GM21515 (cell line): ENCODE measurements at regions not wholly inside any gene's neighbourhood (a gene's known extent, or its start where the extent isn't known, plus 50 kb on each side); places are given as distances from the start of the nearest gene placed in this dataset.
"Not testable (repeated sequence)": the region's sequence is repeated elsewhere in the genome, so short reads cannot be mapped to it uniquely, and the experiment has no call there.

ENCODE experiments used
- ATAC-seq: cut with Tn5 transposase; IDR thresholded peaks from one replicate; pipeline ENCODE4 v1.9.1; 2021; ENCODE audit not compliant: unreplicated experiment

DNA sequence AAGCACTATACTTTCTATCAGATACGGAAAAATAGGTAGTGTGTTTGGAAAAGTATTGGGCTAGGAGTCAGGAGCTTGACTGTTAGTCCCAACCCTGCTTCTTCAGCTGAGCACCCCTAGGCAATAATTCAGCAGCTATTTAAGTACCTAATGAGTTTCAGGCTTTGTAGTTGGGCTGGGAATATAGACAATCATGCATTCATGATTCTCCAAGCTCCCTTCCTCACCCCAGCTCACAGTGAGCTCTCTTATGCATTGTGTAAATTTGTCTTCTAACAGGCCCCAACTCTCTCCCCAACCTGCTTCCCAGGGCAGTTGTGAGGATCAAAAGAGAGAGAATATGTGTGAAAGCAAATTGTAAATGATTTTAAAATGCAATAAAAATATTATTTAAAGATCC is 201.2 kb downstream of the MSX2 start:
- ATAC-seq, result no peak

DNA sequence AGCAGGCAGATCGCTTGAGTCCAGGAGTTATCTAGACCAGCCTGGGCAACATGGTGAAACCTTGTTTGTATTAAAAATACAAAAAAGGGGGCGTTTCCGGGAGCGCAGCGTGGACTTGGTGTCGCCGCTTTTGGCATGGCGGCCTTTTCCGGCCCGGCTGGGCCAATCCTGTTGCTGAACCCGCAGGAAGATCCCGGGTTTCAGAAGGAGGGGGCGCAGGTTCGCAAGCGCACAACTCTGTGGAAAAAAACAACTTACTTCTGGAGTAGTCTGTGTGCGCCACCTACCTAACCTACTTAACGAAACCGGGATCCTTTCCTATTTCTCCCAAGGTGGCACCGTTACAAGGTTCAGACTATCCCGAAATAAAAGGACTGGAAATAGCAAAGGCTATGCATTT is 198.6 kb downstream of the MSX2 start:
- ATAC-seq, result no peak

DNA sequence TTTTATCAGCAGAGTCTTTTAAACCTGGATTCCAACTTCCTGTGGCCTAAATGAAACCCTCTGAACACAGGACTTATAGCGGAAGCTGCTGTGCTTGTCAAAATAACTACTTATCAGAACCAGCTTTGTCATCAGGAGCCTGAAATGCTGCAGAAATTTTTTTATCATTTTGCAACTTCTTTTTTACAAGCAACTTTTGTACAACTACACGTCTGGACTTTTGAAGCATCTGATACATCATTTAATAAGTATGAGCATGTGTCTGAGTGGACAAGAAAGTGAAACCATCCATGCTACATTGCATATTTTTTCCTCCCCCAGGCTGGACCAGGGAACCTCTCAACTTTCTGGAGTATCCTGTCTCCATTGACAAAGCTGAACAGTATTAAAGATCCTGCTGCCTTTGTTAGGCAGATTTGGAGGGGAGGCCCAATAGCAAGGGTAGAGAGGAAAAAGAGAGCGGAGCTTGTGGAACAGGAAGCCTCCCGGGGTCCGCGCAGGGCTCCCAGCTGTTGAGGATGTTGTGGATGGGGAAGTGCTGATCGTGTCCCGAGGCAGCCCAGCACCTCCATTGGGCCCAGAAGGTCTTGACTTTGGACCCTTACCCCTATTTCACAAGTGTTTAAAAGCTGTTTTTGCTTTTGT is 196.6 kb downstream of the MSX2 start:
- ATAC-seq, result no peak

DNA sequence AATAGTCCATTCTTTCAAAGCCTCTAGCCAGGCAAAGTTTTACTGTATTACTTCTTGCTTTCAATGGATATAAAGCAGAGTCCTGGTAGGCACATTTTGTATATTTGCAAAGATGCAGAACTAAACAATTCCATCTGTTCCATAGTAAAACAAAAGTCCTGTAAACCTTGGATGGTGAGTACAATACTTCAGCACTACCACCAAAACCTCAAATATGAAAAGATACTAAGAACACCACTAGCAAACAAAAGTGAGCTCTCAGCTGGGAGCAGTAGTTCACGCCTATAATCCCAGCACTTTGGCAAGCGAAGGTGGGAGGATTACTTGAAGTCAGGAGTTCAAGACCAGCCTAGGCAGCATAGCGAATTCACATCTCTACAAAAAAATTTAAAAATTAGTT is 195.0 kb downstream of the MSX2 start:
- no peak for ATAC-seq

DNA sequence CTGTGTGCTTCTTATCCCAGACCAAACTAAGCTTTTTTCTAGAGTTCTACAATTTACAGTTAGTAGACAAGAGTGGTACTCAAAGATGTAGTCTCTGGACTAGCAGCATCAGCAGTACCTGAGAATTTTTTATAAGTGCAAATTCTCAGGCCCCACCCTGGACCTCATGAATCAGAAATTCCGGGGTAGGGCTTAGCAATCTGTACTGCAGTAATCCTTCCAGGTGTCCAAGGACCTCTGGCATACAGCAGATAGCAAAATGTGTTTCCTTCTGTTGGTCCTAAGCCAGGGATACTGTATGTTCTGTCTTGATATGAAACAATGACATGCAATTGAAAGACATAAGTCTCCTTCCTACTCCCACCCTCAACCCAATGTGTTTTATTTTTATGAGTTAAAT is 194.3 kb downstream of the MSX2 start:
- no peak for ATAC-seq

DNA sequence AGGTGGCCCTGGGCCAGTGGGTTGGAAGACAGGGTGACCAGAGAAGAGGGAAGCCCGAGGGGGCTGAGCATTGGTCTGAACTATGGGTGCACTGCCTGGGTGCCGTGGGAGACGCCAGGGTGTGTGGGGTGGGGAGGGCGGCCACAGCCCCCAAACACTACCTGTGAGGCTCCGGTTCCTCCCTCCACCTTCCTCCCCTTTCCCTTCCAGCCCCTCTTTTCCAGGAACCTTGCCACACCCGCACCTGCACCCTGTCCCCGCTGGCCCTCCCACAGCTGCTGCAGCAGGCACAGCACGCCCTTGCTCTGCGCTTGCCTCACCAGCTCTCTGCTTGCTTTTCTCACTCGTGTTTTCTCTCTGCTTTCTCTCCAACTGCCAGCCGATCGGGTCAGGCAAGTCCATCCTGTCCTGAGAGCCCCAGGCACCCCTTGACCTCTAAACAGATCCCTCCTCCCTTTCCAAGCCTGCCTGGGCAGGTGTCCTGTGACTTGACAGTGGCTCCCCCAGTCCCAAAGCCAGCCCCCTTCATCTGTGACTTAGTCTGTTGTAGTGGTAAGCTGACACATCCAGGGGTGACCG is 193.7 kb downstream of the MSX2 start:
- no peak for ATAC-seq

DNA sequence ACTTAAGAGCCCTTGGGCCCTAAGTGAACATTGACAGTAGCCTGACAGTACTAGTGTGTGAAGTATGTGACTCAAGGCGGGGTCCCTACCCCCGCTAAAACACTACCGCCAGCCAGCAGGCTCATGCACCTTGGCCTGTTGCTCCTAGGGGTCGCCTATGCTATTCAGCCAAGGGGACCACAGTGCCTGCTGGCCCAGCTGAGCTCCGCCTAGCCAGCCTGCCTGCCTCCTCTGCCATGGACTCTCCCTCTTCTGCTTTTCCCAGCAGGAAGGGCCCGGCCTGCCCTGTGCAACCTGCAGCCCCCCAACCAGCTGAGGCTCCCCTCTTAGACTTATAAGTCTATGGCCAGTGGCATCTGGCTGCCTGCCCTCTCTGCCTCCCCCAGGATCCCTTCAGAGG is 193.1 kb downstream of the MSX2 start:
- ATAC-seq, result not testable (repeated sequence)

DNA sequence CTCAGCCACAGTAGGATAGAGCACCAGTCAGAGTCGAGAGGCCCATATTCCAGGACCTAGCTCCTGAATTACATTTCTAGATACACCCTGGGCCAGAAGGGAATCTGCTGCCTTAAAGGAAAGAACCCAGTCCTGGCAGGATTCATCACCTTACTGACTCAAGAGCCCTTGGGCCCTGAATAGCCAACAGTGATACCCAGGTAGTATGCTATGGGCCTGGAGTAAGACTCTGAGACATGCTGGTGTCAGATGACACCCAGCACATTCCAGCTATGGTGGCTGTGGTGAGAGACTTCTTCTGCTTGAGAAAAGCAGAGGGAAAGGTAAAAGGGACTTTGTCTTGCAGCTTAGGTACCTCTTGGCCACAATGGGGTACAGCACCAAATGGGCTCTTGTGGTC is 192.5 kb downstream of the MSX2 start:
- not testable (repeated sequence) for ATAC-seq

DNA sequence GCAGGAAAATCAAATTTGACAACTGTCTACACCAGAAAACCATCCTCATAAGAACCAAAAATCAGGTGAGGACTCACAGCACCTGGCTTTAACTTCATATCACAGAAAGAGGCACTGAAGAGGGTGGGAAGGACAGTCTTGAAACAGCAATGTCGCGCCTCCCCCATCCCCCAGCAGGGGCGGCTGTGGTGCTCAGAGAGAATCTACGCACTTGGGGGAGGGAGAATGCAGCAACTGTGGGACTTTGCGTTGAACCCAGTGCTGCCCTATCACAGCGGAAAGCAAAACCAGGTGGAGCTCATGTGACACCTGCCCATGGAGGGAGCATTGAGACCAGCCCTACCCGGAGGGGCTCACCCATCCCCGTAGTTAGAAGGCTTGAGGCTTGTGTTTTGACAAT is 191.8 kb downstream of the MSX2 start:
- no peak for ATAC-seq

DNA sequence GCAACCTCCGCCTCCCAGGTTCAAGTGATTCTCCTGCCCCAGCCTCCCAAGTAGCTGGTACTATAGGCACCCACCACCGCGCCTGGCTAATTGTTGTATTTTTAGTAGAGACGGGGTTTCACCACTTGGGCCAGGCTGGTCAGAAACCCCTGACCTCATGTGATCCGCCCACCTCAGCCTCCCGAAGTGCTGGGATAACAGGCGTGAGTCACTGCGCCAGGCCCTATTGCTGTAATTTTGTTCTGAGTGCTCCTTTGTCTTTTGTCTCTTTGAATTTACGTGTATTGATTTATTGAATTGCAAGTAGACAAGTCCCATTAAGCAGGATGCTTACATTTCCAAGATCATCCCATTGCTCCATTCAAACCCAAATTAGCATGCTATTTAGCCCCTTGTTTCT is 186.7 kb downstream of the MSX2 start:
- no peak for ATAC-seq

DNA sequence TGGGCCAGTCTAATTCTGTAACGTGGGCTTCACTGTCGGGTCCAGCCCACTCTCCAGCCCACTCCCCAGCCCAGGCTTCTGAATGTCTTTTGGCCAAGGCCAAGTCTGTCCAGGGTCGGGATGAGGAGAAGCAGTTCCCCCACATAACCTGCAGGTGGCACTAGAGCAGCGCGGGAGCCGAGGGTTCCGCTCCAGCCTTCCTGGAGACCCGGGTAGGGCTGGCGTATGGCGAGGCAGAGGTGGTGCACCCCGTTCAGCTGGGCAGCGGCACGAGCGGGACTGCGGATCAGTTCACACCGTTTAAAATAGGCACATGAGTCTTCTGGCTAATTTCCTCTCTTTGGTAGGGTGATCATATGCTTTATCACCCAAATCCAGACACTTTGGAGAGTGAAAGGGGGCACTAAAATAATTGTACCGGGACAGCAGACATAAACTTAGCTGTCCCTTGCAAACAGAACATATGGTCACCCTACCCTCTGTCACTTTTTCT is 185.9 kb downstream of the MSX2 start:
- peak; percentile 93 for ATAC-seq

DNA sequence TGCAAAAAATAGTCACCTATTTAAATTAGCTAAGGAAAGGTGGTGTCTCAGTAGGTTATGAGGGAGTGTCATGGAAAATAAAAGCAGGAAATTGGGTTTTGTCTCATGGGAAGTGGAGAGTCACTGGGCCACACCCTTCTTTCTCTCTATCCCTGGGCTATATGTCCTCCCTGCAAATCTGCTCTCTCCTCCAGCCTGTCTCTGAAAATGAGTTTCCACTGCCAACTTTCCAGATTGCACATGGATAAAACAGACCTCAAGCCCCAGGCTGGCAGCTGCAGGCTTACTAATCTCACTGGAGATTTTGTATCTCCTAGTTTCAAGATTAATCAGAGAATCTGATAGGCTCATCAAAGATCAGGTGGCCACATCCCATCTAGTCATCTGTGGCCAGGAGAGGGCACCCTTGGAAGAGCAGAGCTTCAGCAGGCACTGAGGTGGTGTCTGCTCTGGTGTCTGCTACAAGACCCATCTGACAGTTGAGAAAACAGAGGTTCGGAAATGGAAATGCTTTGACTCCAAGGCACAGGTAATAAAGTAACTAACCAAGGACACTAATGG is 178.9 kb downstream of the MSX2 start:
- ATAC-seq, result no peak

DNA sequence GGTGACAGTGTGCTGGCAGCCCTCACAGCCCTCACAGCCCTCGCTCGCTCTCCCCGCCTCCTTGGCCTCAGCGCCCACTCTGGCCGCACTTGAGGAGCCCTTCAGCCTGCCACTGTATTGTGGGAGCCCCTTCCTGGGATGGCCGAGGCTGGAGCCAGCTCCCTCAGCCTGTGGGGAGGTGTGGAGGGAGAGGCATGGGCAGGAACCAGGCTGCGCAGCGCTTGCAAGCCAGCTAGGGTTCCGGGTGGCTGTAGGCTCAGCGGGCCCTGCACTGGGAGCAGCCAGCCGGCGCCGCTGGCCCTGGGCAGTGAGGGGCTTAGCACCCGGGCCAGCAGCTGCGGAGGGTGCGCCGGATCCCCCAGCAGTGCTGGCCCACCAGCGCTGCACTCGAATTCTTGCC is 177.0 kb downstream of the MSX2 start:
- ATAC-seq, result no peak

DNA sequence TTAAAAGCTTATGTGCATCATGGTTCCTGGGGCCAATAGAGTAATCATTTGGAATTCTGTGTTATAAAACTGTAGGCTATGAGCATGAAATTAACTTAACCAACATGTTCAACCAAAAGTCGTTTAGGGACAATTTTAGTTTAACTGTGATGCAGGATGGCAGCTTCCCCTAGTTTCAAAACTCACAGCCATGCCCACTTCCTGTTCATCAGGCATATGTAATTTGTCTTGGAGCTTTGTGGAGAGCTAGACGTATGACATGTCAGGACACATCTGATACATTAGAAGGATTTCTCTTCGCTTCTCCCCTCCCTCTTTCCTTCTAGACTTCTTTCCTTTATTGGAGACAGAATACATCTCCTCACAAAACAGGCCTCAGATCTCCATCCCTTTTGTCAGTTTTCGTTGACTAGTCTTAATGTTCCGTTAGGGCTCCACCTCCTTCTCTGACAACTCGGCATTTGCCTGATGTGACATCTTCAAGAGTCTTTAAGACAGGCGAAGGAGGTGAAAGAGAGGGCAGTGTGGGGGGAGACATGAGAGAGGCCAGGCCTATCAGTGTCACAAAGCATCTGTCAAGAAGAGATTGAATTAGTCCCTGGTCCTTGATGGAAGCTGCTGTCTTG is 176.0 kb downstream of the MSX2 start:
- no peak for ATAC-seq

DNA sequence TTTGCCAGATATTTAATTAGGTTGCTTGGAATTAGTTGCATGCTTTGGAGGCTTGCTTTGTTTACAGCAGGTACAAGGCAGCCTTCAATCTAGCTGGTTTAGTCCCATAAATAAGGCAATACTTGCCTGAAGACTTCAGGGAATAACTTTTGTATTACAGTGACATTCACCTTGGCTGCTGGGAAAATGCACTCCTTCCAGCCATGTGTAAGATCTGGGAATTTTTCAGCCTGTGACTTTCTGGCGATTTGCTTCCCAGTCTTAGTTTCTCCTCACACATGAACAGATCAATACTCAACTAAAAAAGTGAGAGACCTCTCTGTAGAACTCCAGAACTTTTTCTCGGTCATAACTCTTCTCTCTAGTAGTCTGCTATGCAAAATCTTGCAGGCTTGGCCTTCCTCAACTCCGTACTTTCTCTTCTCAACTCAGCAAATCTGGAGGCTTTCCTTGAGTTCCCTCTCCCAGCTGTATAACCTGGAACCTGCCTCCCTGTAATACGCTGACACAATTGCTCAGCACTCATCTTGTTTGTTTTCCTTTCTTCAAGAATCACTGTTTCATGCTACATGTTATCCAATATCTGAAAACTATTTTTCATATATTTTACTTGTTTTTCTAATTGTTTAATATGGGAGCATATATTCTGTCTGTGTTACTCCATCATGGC is 173.0 kb downstream of the MSX2 start:
- no peak for ATAC-seq

DNA sequence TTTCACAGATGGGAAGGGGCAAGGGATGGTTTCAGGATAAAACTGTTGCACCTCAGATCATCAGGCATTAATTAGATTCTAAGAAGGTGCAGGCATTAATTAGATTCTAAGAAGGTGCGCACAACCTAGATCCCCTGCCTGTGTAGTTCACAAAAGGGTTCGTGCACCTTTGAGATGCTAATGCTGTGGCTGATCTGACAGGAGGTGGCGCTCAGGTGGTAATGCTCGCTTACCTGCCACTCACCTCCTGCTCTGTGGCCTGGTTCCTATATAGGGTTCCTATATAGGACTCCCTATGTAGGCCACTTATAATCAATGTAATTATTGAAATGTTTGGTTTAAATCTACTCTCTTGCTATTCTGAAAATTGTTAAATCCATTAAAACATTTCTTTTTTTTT is 171.0 kb downstream of the MSX2 start:
- no peak for ATAC-seq

DNA sequence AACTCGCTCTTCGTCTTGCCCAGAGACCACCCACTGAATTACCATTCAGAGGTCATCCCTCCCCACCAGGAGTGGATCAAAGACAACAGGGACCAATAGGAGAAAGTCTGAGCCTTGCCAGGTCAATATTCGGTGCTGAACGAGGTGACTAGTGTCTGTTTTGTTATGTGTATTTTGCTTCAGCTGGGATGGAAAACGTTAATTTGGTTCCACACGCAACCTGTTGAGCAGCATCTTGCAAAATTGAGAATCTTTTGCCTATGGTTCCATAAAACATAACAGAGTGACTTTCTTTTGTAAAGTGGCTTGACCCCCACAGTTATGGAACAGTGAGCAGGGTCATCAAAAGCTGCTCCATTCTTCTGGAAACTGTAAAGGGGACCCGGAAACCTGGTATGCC is 168.4 kb downstream of the MSX2 start:
- no peak for ATAC-seq

DNA sequence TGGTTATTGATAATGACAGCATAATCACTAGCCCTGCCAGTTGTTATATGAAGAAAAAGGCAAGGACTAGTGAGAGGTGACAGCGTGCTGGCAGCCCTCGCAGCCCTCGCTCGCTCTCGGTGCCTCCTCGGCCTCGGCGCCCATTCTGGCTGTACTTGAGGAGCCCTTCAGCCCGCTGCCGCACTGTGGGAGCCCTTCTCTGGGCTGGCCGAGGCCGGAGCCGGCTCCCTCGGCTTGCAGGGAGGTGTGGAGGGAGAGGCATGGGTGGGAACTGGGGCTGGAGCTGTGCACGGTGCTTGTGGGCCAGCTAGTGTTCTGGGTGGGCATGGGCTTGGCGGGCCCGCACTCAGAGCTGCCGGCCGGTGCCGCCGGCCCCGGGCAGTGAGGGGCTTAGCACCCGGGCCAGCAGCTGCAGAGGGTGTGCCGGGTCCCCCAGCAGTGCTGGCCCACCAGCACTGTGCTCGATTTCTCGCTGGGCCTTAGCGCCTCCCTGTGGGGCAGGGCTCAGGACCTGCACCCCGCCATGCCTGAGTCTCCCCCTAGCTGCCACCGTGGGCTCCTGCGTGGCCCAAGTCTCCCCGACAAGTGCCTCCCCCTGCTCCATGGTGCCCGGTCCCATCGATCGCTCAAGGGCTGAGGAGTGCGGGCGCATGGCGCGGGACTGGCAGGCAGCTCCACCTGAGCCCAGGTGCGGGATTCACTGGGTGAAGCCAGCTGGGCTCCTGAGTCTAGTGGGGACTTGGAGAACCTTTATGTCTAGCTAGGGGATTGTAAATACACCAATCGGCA is 156.2 kb downstream of the MSX2 start:
- not testable (repeated sequence) for ATAC-seq

DNA sequence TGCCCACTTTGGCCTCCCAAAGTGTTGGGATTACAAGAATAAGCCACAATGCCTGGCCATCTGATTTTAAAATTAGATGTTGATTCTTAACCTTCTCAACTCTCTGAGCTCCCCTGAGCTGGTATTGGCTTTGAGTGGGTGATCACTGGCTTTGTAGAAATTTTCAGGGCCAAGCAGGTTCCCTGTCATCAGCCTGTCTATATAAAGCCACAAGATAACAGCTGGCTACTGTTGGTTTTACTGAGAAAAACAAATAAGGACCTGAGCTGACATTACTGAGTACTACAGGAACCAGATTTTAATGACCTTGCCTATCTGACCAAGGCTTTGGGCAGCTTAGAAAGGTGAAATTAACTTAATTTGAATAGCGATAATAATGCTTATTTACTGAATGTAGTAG is 153.6 kb downstream of the MSX2 start:
- no peak for ATAC-seq

DNA sequence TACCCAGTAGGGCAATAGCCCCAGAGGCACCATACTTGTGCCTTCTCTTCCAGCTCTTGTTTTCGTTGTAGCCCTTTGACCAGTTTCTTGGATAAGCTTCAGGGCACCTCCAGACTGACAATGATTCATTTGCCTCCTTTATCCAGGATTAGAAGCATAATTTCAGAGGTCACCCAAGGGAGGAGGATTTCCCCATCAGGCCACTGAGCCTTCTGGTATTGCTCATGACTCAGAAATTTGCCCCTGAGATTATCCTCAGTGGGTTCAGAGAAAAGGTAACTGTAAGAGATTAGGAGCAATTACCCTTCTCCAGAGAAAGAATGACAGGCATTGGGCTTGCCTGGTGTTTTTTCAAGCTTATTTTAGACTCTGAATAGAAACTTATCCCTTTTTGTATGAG is 147.9 kb downstream of the MSX2 start:
- ATAC-seq, result no peak

DNA sequence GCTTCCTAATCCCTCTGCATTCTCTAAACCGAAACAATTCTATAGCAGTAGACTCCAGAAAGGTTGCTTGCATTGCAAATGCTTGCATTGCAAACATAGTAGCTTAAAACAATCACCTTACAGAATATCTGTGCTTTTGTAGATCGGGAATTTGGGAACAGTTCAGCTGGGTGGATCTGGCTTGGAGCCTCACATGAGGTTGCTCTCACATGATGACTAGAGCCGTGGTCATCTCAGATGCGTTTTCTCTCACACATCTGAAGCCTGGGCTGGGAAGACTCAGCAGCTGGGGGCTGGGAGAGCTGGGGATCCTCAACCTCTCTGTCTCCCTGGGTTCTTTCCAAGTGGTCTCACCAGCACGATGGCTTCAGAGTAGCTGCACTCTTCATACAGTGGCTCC is 127.8 kb downstream of the MSX2 start:
- ATAC-seq, result no peak
